ENCODE measurements at regions not wholly inside any gene's neighbourhood (a gene's known extent, or its start where the extent isn't known, plus 50 kb on each side); places are given as distances from the start of the nearest gene placed in this dataset.

DNA sequence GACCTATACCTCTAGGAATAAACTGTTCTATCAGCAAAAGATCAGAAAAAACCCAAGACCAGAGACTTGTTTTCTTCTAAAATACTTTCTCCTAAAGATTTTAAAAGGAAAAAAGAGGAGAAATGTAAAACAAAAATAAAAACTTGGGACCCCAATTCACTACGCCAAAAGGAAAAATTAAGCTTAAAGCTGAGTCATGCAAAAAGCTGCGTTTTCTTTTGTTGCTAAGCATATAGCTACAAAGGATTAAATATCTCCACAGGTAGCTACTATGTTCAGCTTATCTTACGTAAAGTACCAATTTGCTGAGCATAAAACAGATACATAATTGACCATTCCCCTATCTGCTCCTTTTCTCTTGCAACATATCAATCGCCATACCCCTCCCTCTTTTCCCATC lies 950.0 kb upstream of the NXPH2 start:
- H3K27me3 ChIP-seq (ENCODE audit: control insufficient read depth, extremely low read depth, insufficient read depth, low read length): no peaks in the 10 kb centered on the region
- dilution Hi-C loops (cut with MboI; ENCODE audit: extremely low pct_ligation_motif_present, low sequenced_read_pairs): no loop called here
- no peak overlapping the region for H3K27ac ChIP-seq (ENCODE audit: control insufficient read depth, insufficient read depth, low read length)
- H3K9ac ChIP-seq (ENCODE audit: control insufficient read depth, extremely low read depth, insufficient read depth, low read length): no peak overlapping the region
- no peak overlapping the region for H3K4me3 ChIP-seq (ENCODE audit: control insufficient read depth in 2 of 3, extremely low read depth in 1 of 3, insufficient read depth in 2 of 3, low read depth in 1 of 3, low read length in 3 of 3)
- H3K4me1 ChIP-seq (ENCODE audit: control insufficient read depth, extremely low read depth, insufficient read depth, low read length): no peaks in the 10 kb centered on the region
- H3K4me2 ChIP-seq (ENCODE audit: control insufficient read depth, extremely low read depth, insufficient read depth, low read depth, low read length): no peak overlapping the region
- no peak for DNase-seq (ENCODE audit: low read depth, low spot score)
- H3K9me3 ChIP-seq (ENCODE audit: control insufficient read depth, low read depth, low read length): no peaks in the 10 kb centered on the region
- H2AFZ ChIP-seq (ENCODE audit: control insufficient read depth, low read length): no peak overlapping the region
- no peaks in the 10 kb centered on the region for H3K36me3 ChIP-seq (ENCODE audit: control insufficient read depth in 2 of 2, extremely low read depth in 1 of 2, insufficient read depth in 2 of 2, low read length in 2 of 2)
- FAIRE-seq: no peak
- H4K20me1 ChIP-seq (ENCODE audit: control insufficient read depth, extremely low read depth, insufficient read depth, low read length): no peaks in the 10 kb centered on the region
- TF ChIP-seq CTCF (optimal IDR thresholded peaks at IDR 0.05 in 1 of 3, IDR thresholded peaks at IDR 0.05 in 1 of 3, conservative IDR thresholded peaks at IDR 0.05 in 1 of 3; ENCODE audit: extremely low read depth in 1 of 3, insufficient read depth in 2 of 3, low read length in 3 of 3) (no peak), EZH2 (IDR thresholded peaks at IDR 0.05; ENCODE audit: low read length) (no peak)
- H3K9me1 ChIP-seq (ENCODE audit: control insufficient read depth, extremely low read depth, insufficient read depth, low read length): no peaks in the 10 kb centered on the region
- H3K79me2 ChIP-seq (ENCODE audit: control insufficient read depth, insufficient read depth, low read length): no peaks in the 10 kb centered on the region

- no peak overlapping the region for H3K4me3 ChIP-seq (ENCODE audit: control insufficient read depth in 2 of 3, extremely low read depth in 1 of 3, insufficient read depth in 2 of 3, low read depth in 1 of 3, low read length in 3 of 3)
- H3K79me2 ChIP-seq (ENCODE audit: control insufficient read depth, insufficient read depth, low read length): no peaks in the 10 kb centered on the region
- H2AFZ ChIP-seq (ENCODE audit: control insufficient read depth, low read length): no peak overlapping the region
- H4K20me1 ChIP-seq (ENCODE audit: control insufficient read depth, extremely low read depth, insufficient read depth, low read length): no peaks in the 10 kb centered on the region
- no peak overlapping the region for H3K4me2 ChIP-seq (ENCODE audit: control insufficient read depth, extremely low read depth, insufficient read depth, low read depth, low read length)
- H3K9ac ChIP-seq (ENCODE audit: control insufficient read depth, extremely low read depth, insufficient read depth, low read length): no peak overlapping the region
- no peaks in the 10 kb centered on the region for H3K27me3 ChIP-seq (ENCODE audit: control insufficient read depth, extremely low read depth, insufficient read depth, low read length)
- TF ChIP-seq CTCF (optimal IDR thresholded peaks at IDR 0.05 in 1 of 3, IDR thresholded peaks at IDR 0.05 in 1 of 3, conservative IDR thresholded peaks at IDR 0.05 in 1 of 3; ENCODE audit: extremely low read depth in 1 of 3, insufficient read depth in 2 of 3, low read length in 3 of 3) (no peak), EZH2 (IDR thresholded peaks at IDR 0.05; ENCODE audit: low read length) (no peak)
- H3K9me1 ChIP-seq (ENCODE audit: control insufficient read depth, extremely low read depth, insufficient read depth, low read length): no peaks in the 10 kb centered on the region
- no peaks in the 10 kb centered on the region for H3K9me3 ChIP-seq (ENCODE audit: control insufficient read depth, low read depth, low read length)
- DNase-seq (ENCODE audit: low read depth, low spot score) (no peak), FAIRE-seq (no peak)
- dilution Hi-C loops (cut with MboI; ENCODE audit: extremely low pct_ligation_motif_present, low sequenced_read_pairs): no loop called here
- no peak overlapping the region for H3K27ac ChIP-seq (ENCODE audit: control insufficient read depth, insufficient read depth, low read length)
- no peaks in the 10 kb centered on the region for H3K4me1 ChIP-seq (ENCODE audit: control insufficient read depth, extremely low read depth, insufficient read depth, low read length)
- H3K36me3 ChIP-seq (ENCODE audit: control insufficient read depth in 2 of 2, extremely low read depth in 1 of 2, insufficient read depth in 2 of 2, low read length in 2 of 2): no peaks in the 10 kb centered on the region
These were observed 941.3 kb upstream of the NXPH2 start for GRCh38 chr2:139721411-139721995.
